ENCODE measurements at regions not wholly inside any gene's neighbourhood (a gene's known extent, or its start where the extent isn't known, plus 50 kb on each side); places are given as distances from the start of the nearest gene placed in this dataset.

- intact Hi-C loops (cut with DNase I) = no loop called here
- no peaks in the 10 kb centered on the region for H3K4me1 ChIP-seq
- no peak for TF ChIP-seq POLR2A (IDR thresholded peaks at IDR 0.05)
- TF ChIP-seq CTCF (IDR thresholded peaks at IDR 0.05) = no peak
- TF ChIP-seq POLR2AphosphoS5 (IDR thresholded peaks at IDR 0.05; ENCODE audit: insufficient read depth in 1 of 2, low read depth in 1 of 2) = no peak
- no peaks in the 10 kb centered on the region for H3K9me3 ChIP-seq
- H3K4me3 ChIP-seq = no peak overlapping the region
- DNase-seq (ENCODE audit: extremely low spot score in 2 of 2) = no peak
- no peak overlapping the region for H3K27ac ChIP-seq
- no peaks in the 10 kb centered on the region for H3K27me3 ChIP-seq
- no peaks in the 10 kb centered on the region for H3K36me3 ChIP-seq
Measured at GRCh38 chr9:108751369-108751768, 104.4 kb downstream of the ACTL7B start.

- Histone ChIP-seq H3K27ac (no peak overlapping the region), H3K4me1 (no peaks in the 10 kb centered on the region), H3K9me3 (no peaks in the 10 kb centered on the region), H3K27me3 (no peaks in the 10 kb centered on the region), H3K36me3 (no peaks in the 10 kb centered on the region), H3K4me3 (no peak overlapping the region)
- TF ChIP-seq POLR2A (IDR thresholded peaks at IDR 0.05) (no peak), POLR2AphosphoS5 (IDR thresholded peaks at IDR 0.05; ENCODE audit: insufficient read depth in 1 of 2, low read depth in 1 of 2) (no peak), CTCF (IDR thresholded peaks at IDR 0.05) (no peak)
- no peak for DNase-seq (ENCODE audit: extremely low spot score in 2 of 2)
- intact Hi-C loops (cut with DNase I) = no loop called here
Measured at GRCh38 chr9:108750661-108751215, 105.0 kb downstream of the ACTL7B start.

- H3K27ac ChIP-seq = no peak overlapping the region
- no peaks in the 10 kb centered on the region for H3K9me3 ChIP-seq
- H3K4me1 ChIP-seq = no peaks in the 10 kb centered on the region
- intact Hi-C loops (cut with DNase I) = no loop called here
- no peaks in the 10 kb centered on the region for H3K36me3 ChIP-seq
- H3K4me3 ChIP-seq = no peak overlapping the region
- TF ChIP-seq CTCF (IDR thresholded peaks at IDR 0.05) (no peak), POLR2A (IDR thresholded peaks at IDR 0.05) (no peak), POLR2AphosphoS5 (IDR thresholded peaks at IDR 0.05; ENCODE audit: insufficient read depth in 1 of 2, low read depth in 1 of 2) (no peak)
- DNase-seq (ENCODE audit: extremely low spot score in 2 of 2) = no peak
- H3K27me3 ChIP-seq = no peaks in the 10 kb centered on the region
Measured at GRCh38 chr9:108748776-108749175, 107.0 kb downstream of the ACTL7B start.

GRCh38 chr9:108746864-108747263 lies 108.9 kb downstream of the ACTL7B start:
- Histone ChIP-seq H3K36me3 (no peaks in the 10 kb centered on the region), H3K4me1 (no peaks in the 10 kb centered on the region), H3K27ac (no peak overlapping the region), H3K27me3 (no peaks in the 10 kb centered on the region), H3K4me3 (no peak overlapping the region), H3K9me3 (no peaks in the 10 kb centered on the region)
- DNase-seq (ENCODE audit: extremely low spot score in 2 of 2) = no peak
- TF ChIP-seq CTCF (IDR thresholded peaks at IDR 0.05) = no peak
- TF ChIP-seq POLR2A (IDR thresholded peaks at IDR 0.05) = no peak
- no peak for TF ChIP-seq POLR2AphosphoS5 (IDR thresholded peaks at IDR 0.05; ENCODE audit: insufficient read depth in 1 of 2, low read depth in 1 of 2)
- intact Hi-C loops (cut with DNase I) = no loop called here

GRCh38 chr9:108746001-108746400 lies 109.8 kb downstream of the ACTL7B start:
- no peaks in the 10 kb centered on the region for H3K9me3 ChIP-seq
- H3K27me3 ChIP-seq = no peaks in the 10 kb centered on the region
- no peak overlapping the region for H3K4me3 ChIP-seq
- DNase-seq (ENCODE audit: extremely low spot score in 2 of 2) = no peak
- no peak overlapping the region for H3K27ac ChIP-seq
- H3K36me3 ChIP-seq = no peaks in the 10 kb centered on the region
- no peak for TF ChIP-seq POLR2AphosphoS5 (IDR thresholded peaks at IDR 0.05; ENCODE audit: insufficient read depth in 1 of 2, low read depth in 1 of 2)
- no peak for TF ChIP-seq POLR2A (IDR thresholded peaks at IDR 0.05)
- TF ChIP-seq CTCF (IDR thresholded peaks at IDR 0.05) = no peak
- intact Hi-C loops (cut with DNase I) = no loop called here
- no peaks in the 10 kb centered on the region for H3K4me1 ChIP-seq

Measured in vagina (tissue), 2 donors.